ENCODE measurements at regions not wholly inside any gene's neighbourhood (a gene's known extent, or its start where the extent isn't known, plus 50 kb on each side); places are given as distances from the start of the nearest gene placed in this dataset.

DNA sequence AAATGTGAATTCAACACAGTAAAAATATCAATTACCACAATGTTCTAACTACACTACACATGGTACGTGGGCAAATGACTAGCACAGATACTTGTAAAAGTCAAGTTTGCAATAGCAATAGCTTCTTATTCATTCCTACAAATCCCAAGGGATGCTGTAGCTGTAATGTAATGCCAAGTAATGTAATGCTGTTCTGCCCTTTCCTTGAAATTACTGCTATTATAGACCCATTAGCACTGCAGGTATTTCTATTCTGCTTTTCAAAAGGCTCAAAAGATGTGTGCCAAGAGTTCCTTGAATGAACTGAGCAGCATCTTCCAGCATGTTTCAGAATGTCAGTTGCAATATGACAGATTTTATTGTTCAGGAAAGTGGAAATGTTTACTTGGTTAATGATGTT is 129.9 kb upstream of the BANK1 start:
- H3K9me3 ChIP-seq (ENCODE audit: control insufficient read depth, insufficient read depth, low read depth, low read length) = no peaks in the 10 kb centered on the region
- in situ Hi-C loops (cut with HindIII; ENCODE audit: low pct_unique_long_range_greater_than_20kb, low sequenced_read_pairs) = no loop called here
- CTCF ChIA-PET = no interaction called here

DNA sequence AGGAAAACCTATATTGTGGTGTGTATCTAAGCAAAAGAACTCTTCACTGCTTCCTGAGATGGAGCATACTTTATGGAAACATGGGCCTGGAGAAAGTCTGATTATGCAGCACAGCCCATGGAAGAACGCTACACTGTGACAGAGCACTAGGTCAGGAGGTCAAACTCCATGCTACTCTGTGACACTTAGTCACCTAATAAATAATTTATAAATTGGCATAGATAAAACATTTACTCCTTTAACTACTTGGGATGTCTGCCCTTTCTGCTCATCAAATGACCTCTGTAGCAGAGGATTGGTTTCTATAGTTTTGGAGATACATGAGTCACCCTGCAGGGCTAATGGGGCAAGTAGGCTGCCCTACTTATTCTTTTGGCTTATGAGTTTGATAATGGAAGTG is 134.7 kb upstream of the BANK1 start:
- Histone ChIP-seq H3K4me1 (ENCODE audit: control insufficient read depth, insufficient read depth, low read length) (no peaks in the 10 kb centered on the region), H3K27me3 (ENCODE audit: control insufficient read depth, insufficient read depth, low read length) (no peaks in the 10 kb centered on the region), H3K27ac (ENCODE audit: low read length) (no peak overlapping the region), H3K9me3 (ENCODE audit: control insufficient read depth, insufficient read depth, low read depth, low read length) (no peaks in the 10 kb centered on the region), H3K36me3 (ENCODE audit: control insufficient read depth, insufficient read depth, low read length) (no peaks in the 10 kb centered on the region), H3K4me3 (ENCODE audit: low read depth in 2 of 2, low read length in 2 of 2) (no peak overlapping the region)
- intact Hi-C loops (cut with micrococcal nuclease; ENCODE audit: unreplicated experiment) = no loop called here
- no TSS peak for BruUV-seq (replicated peaks)
- DNase-seq (ENCODE audit: low read depth, low spot score) (no peak), ATAC-seq (no peak)
- TF ChIP-seq SIN3A (IDR thresholded peaks at IDR 0.05; ENCODE audit: borderline replicate concordance, insufficient read depth, low read depth, low read length) = no peak
- ChIA-PET POLR2A (no interaction called here), CTCF (no interaction called here)
- in situ Hi-C loops (cut with HindIII; ENCODE audit: low pct_unique_long_range_greater_than_20kb, low sequenced_read_pairs) = no loop called here

More for the DNA sequence above, 129.9 kb upstream of the BANK1 start:
- no peaks in the 10 kb centered on the region for H3K4me1 ChIP-seq (ENCODE audit: control insufficient read depth, insufficient read depth, low read length)
- no peak overlapping the region for H3K27ac ChIP-seq (ENCODE audit: low read length)
- ATAC-seq = no peak
- POLR2A ChIA-PET = no interaction called here
- no TSS peak for BruUV-seq (replicated peaks)
- DNase-seq (ENCODE audit: low read depth, low spot score) = no peak
- H3K36me3 ChIP-seq (ENCODE audit: control insufficient read depth, insufficient read depth, low read length) = no peaks in the 10 kb centered on the region
- H3K27me3 ChIP-seq (ENCODE audit: control insufficient read depth, insufficient read depth, low read length) = no peaks in the 10 kb centered on the region
- intact Hi-C loops (cut with micrococcal nuclease; ENCODE audit: unreplicated experiment) = no loop called here
- H3K4me3 ChIP-seq (ENCODE audit: low read depth in 2 of 2, low read length in 2 of 2) = no peak overlapping the region
- TF ChIP-seq TCF7L2 (IDR thresholded peaks at IDR 0.05; ENCODE audit: low read depth, low read length) (no peak), POLR2AphosphoS5 (IDR thresholded peaks at IDR 0.05; ENCODE audit: low read depth, low read length) (no peak), SIN3A (IDR thresholded peaks at IDR 0.05; ENCODE audit: borderline replicate concordance, insufficient read depth, low read depth, low read length) (no peak)
- TF ChIP-seq, protein P1, sequence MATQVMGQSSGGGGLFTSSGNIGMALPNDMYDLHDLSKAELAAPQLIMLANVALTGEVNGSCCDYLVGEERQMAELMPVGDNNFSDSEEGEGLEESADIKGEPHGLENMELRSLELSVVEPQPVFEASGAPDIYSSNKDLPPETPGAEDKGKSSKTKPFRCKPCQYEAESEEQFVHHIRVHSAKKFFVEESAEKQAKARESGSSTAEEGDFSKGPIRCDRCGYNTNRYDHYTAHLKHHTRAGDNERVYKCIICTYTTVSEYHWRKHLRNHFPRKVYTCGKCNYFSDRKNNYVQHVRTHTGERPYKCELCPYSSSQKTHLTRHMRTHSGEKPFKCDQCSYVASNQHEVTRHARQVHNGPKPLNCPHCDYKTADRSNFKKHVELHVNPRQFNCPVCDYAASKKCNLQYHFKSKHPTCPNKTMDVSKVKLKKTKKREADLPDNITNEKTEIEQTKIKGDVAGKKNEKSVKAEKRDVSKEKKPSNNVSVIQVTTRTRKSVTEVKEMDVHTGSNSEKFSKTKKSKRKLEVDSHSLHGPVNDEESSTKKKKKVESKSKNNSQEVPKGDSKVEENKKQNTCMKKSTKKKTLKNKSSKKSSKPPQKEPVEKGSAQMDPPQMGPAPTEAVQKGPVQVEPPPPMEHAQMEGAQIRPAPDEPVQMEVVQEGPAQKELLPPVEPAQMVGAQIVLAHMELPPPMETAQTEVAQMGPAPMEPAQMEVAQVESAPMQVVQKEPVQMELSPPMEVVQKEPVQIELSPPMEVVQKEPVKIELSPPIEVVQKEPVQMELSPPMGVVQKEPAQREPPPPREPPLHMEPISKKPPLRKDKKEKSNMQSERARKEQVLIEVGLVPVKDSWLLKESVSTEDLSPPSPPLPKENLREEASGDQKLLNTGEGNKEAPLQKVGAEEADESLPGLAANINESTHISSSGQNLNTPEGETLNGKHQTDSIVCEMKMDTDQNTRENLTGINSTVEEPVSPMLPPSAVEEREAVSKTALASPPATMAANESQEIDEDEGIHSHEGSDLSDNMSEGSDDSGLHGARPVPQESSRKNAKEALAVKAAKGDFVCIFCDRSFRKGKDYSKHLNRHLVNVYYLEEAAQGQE (IDR thresholded peaks at IDR 0.05; ENCODE audit: insufficient read depth in 1 of 2, low read depth in 2 of 2, low read length in 1 of 2) = no peak
- TF ChIP-seq, protein P2, sequence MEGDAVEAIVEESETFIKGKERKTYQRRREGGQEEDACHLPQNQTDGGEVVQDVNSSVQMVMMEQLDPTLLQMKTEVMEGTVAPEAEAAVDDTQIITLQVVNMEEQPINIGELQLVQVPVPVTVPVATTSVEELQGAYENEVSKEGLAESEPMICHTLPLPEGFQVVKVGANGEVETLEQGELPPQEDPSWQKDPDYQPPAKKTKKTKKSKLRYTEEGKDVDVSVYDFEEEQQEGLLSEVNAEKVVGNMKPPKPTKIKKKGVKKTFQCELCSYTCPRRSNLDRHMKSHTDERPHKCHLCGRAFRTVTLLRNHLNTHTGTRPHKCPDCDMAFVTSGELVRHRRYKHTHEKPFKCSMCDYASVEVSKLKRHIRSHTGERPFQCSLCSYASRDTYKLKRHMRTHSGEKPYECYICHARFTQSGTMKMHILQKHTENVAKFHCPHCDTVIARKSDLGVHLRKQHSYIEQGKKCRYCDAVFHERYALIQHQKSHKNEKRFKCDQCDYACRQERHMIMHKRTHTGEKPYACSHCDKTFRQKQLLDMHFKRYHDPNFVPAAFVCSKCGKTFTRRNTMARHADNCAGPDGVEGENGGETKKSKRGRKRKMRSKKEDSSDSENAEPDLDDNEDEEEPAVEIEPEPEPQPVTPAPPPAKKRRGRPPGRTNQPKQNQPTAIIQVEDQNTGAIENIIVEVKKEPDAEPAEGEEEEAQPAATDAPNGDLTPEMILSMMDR (IDR thresholded peaks at IDR 0.05) = no peak

DNA sequence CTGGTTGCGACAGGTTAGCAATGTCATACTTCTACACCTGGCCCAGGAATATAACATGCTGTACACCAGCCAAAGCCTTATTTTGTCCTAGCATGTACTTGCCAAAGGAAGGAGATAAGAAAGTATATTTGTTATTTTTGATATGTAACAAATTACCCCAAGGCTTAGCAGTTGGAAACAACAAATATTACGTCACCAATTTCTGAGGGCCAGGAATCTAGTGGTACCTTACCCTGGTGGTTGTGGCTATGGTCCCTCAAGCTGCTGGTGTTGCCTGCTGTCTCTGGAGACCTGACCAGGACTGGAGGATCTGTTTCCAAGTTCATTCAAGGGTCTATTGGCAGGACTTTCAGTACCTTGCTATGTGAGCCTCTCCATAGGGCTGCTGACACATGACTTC is 135.5 kb upstream of the BANK1 start:
- ATAC-seq = no peak
- intact Hi-C loops (cut with micrococcal nuclease; ENCODE audit: unreplicated experiment) (no loop called here), in situ Hi-C loops (cut with HindIII; ENCODE audit: low pct_unique_long_range_greater_than_20kb, low sequenced_read_pairs) (no loop called here)
- DNase-seq (ENCODE audit: low read depth, low spot score) = no peak
- Histone ChIP-seq H3K4me3 (ENCODE audit: low read depth in 2 of 2, low read length in 2 of 2) (no peak overlapping the region), H3K9me3 (ENCODE audit: control insufficient read depth, insufficient read depth, low read depth, low read length) (no peaks in the 10 kb centered on the region), H3K4me1 (ENCODE audit: control insufficient read depth, insufficient read depth, low read length) (no peaks in the 10 kb centered on the region), H3K36me3 (ENCODE audit: control insufficient read depth, insufficient read depth, low read length) (no peaks in the 10 kb centered on the region), H3K27me3 (ENCODE audit: control insufficient read depth, insufficient read depth, low read length) (no peaks in the 10 kb centered on the region), H3K27ac (ENCODE audit: low read length) (no peak overlapping the region)
- TF ChIP-seq, protein P1 (IDR thresholded peaks at IDR 0.05; ENCODE audit: insufficient read depth in 1 of 2, low read depth in 2 of 2, low read length in 1 of 2) = no peak
- no peak for TF ChIP-seq SIN3A (IDR thresholded peaks at IDR 0.05; ENCODE audit: borderline replicate concordance, insufficient read depth, low read depth, low read length)
- no TSS peak for BruUV-seq (replicated peaks)
- ChIA-PET POLR2A (no interaction called here), CTCF (no interaction called here)
